ENCODE measurements at regions not wholly inside any gene's neighbourhood (a gene's known extent, or its start where the extent isn't known, plus 50 kb on each side); places are given as distances from the start of the nearest gene placed in this dataset.

DNA sequence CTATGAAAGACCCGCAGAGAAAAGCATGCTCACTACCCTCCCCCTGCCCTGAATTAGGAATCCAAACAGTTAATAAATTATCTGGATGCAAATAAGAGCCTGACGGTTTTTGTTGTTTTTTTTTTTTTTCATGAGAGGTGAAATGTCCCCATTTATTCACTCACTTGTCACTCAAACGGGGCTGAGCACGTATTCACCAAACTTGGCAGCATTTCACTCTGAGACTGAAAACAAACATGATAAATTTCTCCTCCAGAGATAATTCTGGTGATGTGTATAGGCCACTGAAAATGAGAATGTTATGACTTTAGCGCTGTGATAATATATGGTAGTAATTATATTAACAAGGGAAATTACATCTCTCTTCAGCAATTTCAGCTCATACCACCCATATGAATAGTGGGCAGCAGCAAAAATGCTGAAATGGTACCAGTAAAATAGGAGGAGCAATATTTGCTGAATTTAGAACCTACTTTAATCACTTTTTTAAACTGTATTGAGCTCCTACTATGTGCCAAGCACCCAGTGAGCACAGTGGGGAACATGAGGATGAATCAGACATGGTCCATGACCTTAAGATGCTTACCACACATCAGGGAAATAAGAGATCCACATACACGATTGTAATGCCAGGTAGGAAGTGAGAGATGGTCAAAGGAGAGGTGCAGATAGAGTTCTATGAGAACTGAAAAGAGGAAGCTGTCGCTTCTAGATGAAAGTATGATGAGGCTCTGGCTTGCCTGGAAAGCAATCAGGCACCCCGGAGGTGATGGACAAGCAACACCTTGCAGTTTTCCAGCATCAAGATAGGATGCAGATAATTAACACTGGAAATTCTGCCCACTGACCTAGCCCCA is 286.5 kb upstream of the TMPO start (continued):
- TF ChIP-seq, protein P1, sequence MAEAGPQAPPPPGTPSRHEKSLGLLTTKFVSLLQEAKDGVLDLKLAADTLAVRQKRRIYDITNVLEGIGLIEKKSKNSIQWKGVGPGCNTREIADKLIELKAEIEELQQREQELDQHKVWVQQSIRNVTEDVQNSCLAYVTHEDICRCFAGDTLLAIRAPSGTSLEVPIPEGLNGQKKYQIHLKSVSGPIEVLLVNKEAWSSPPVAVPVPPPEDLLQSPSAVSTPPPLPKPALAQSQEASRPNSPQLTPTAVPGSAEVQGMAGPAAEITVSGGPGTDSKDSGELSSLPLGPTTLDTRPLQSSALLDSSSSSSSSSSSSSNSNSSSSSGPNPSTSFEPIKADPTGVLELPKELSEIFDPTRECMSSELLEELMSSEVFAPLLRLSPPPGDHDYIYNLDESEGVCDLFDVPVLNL (IDR thresholded peaks at IDR 0.05; ENCODE audit: low read depth, low read length), result no peak
- TF ChIP-seq HDAC2 (IDR thresholded peaks at IDR 0.05) (no peak), CEBPB (IDR thresholded peaks at IDR 0.05; ENCODE audit: borderline replicate concordance in 1 of 2, low read depth in 2 of 2, low read length in 2 of 2) (no peak), RCOR1 (conservative IDR thresholded peaks at IDR 0.05; ENCODE audit: low read depth, low read length) (no peak), EGR1 (IDR thresholded peaks at IDR 0.05; ENCODE audit: borderline replicate concordance in 1 of 2, low read depth in 2 of 2, low read length in 2 of 2) (no peak), RAD51 (IDR thresholded peaks at IDR 0.05) (no peak), MTA2 (IDR thresholded peaks at IDR 0.05; ENCODE audit: low read depth) (peak; percentile 45; the same call in 1 of the 2 replicates), CREB1 (IDR thresholded peaks at IDR 0.05; ENCODE audit: low read depth) (no peak), MEF2A (IDR thresholded peaks at IDR 0.05; ENCODE audit: insufficient read depth, low read depth, low read length) (no peak), ZBED1 (IDR thresholded peaks at IDR 0.05; ENCODE audit: borderline replicate concordance) (no peak), EED (IDR thresholded peaks at IDR 0.05; ENCODE audit: low read depth) (no peak), ZNF217 (IDR thresholded peaks at IDR 0.05) (peak; percentile 45; the same call in 1 of the 2 replicates), SIN3A (IDR thresholded peaks at IDR 0.05; ENCODE audit: low read depth, low read length) (no peak), PAX8 (IDR thresholded peaks at IDR 0.05) (no peak), NRF1 (conservative IDR thresholded peaks at IDR 0.05; ENCODE audit: low read depth, low read length) (no peak), KDM1A (IDR thresholded peaks at IDR 0.05; ENCODE audit: borderline replicate concordance) (no peak), LARP7 (IDR thresholded peaks at IDR 0.05) (no peak), CHD2 (IDR thresholded peaks at IDR 0.05; ENCODE audit: borderline replicate concordance, low read depth, low read length) (no peak), IKZF2 (IDR thresholded peaks at IDR 0.05) (peak; percentile 73 to 84; a peak in 3 of 4 replicates), SMARCA5 (IDR thresholded peaks at IDR 0.05) (no peak)
- TF ChIP-seq, protein P2, sequence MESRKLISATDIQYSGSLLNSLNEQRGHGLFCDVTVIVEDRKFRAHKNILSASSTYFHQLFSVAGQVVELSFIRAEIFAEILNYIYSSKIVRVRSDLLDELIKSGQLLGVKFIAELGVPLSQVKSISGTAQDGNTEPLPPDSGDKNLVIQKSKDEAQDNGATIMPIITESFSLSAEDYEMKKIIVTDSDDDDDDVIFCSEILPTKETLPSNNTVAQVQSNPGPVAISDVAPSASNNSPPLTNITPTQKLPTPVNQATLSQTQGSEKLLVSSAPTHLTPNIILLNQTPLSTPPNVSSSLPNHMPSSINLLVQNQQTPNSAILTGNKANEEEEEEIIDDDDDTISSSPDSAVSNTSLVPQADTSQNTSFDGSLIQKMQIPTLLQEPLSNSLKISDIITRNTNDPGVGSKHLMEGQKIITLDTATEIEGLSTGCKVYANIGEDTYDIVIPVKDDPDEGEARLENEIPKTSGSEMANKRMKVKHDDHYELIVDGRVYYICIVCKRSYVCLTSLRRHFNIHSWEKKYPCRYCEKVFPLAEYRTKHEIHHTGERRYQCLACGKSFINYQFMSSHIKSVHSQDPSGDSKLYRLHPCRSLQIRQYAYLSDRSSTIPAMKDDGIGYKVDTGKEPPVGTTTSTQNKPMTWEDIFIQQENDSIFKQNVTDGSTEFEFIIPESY (IDR thresholded peaks at IDR 0.05), result no peak
- TF ChIP-seq, protein P3, sequence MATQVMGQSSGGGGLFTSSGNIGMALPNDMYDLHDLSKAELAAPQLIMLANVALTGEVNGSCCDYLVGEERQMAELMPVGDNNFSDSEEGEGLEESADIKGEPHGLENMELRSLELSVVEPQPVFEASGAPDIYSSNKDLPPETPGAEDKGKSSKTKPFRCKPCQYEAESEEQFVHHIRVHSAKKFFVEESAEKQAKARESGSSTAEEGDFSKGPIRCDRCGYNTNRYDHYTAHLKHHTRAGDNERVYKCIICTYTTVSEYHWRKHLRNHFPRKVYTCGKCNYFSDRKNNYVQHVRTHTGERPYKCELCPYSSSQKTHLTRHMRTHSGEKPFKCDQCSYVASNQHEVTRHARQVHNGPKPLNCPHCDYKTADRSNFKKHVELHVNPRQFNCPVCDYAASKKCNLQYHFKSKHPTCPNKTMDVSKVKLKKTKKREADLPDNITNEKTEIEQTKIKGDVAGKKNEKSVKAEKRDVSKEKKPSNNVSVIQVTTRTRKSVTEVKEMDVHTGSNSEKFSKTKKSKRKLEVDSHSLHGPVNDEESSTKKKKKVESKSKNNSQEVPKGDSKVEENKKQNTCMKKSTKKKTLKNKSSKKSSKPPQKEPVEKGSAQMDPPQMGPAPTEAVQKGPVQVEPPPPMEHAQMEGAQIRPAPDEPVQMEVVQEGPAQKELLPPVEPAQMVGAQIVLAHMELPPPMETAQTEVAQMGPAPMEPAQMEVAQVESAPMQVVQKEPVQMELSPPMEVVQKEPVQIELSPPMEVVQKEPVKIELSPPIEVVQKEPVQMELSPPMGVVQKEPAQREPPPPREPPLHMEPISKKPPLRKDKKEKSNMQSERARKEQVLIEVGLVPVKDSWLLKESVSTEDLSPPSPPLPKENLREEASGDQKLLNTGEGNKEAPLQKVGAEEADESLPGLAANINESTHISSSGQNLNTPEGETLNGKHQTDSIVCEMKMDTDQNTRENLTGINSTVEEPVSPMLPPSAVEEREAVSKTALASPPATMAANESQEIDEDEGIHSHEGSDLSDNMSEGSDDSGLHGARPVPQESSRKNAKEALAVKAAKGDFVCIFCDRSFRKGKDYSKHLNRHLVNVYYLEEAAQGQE (IDR thresholded peaks at IDR 0.05; ENCODE audit: low read depth, low read length), result no peak
- TF ChIP-seq, protein P4, sequence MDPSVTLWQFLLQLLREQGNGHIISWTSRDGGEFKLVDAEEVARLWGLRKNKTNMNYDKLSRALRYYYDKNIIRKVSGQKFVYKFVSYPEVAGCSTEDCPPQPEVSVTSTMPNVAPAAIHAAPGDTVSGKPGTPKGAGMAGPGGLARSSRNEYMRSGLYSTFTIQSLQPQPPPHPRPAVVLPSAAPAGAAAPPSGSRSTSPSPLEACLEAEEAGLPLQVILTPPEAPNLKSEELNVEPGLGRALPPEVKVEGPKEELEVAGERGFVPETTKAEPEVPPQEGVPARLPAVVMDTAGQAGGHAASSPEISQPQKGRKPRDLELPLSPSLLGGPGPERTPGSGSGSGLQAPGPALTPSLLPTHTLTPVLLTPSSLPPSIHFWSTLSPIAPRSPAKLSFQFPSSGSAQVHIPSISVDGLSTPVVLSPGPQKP (IDR thresholded peaks at IDR 0.05; ENCODE audit: low read depth, low read length), result no peak
